Activated naive CD4-positive, alpha-beta T cell treated with anti-CD3 and anti-CD28 coated beads, Interleukin-2, amount 50 U/mL, for 16 hours (primary cell): ENCODE measurements at regions not wholly inside any gene's neighbourhood (a gene's known extent, or its start where the extent isn't known, plus 50 kb on each side); places are given as distances from the start of the nearest gene placed in this dataset.

ENCODE experiments used
- DNase-seq: peaks from one replicate; pipeline ENCODE4 v3.0.0-alpha.2; 2020

DNA sequence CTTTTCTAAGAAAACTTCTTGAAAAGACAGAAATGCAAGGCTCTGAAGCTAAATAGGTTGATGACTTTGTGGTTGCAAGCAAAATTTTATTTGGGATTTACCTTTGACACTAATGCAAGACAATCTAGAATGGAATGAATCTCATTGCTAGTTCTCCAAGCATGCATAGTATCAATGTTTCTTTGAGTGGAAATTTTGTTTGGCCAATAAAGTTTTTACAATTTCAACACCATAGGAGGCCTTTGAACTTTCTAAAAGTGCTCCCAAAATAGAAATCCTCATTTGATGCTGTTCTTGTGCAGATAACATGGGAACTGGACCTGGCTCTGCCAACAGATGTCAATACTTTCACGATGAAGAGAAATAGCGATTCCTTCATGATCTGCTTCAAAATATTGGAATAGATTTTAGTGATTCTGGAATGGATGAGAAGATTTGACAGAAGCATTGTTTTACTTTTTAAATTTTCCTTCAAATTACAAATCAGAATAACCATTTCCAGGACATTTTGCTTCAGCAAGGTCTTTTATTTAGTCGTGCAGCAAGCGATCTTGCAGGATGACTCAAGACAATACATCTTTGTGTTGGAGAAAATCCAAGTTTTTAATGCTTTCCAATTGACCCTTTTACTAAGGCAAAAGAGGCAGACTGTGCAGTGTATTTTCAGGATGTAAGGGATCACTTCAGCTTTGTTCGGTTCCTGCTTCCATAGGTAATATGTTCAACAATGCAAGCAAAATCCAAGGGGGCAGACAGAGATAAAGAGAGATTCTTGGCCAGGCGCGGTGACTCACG, 51.7 kb upstream of the OTUD4 start:
- no peak for DNase-seq

DNA sequence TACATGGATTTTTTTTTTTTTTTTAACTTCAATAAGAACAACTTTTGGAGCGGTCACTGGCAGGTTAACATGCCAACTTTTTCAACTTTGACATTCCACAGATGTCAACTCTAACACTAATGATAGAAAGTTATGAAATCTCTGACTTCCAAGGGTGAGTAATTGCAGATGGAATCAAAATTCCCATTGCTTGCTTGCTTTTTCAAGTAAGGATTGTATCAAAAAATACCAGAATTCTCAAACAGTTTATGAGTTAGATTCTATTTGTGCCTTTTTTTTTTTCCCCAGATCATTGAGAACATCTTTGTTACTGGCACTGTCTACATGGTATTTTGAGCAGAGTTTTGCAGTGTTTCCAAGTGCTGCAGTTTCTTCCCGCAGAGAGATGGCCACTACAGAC, 50.3 kb upstream of the OTUD4 start:
- DNase-seq: no peak
